ENCODE measurements at regions not wholly inside any gene's neighbourhood (a gene's known extent, or its start where the extent isn't known, plus 50 kb on each side); places are given as distances from the start of the nearest gene placed in this dataset.

- TF ChIP-seq ARNTL (CRISPR knock-in tag; IDR thresholded peaks at IDR 0.05; ENCODE audit: borderline replicate concordance, low read depth), result no peak
- no peak for TF ChIP-seq CREB5 (CRISPR knock-in tag; IDR thresholded peaks at IDR 0.05; ENCODE audit: low read depth)
- no peak for TF ChIP-seq PATZ1 (CRISPR knock-in tag; IDR thresholded peaks at IDR 0.05; ENCODE audit: borderline replicate concordance)
- TF ChIP-seq ZNF8 (CRISPR knock-in tag; IDR thresholded peaks at IDR 0.05), result no peak
- TF ChIP-seq TCF4 (CRISPR knock-in tag; IDR thresholded peaks at IDR 0.05; ENCODE audit: borderline replicate concordance), result no peak
- no peak for TF ChIP-seq CSDC2 (CRISPR knock-in tag; IDR thresholded peaks at IDR 0.05)
- TF ChIP-seq BACH2 (CRISPR knock-in tag; IDR thresholded peaks at IDR 0.05; ENCODE audit: borderline replicate concordance), result no peak
- TF ChIP-seq ZNF70 (CRISPR knock-in tag; IDR thresholded peaks at IDR 0.05), result no peak
- TF ChIP-seq SNAI2 (CRISPR knock-in tag; IDR thresholded peaks at IDR 0.05), result no peak
Measured at GRCh38 chr6:71385111-71385822, 96.7 kb downstream of the OGFRL1 start.

All from SK-N-SH treated with all-trans-retinoic acid at 6 μM for 48 hours (cell line).